K562 (cell line): ENCODE measurements at regions not wholly inside any gene's neighbourhood (a gene's known extent, or its start where the extent isn't known, plus 50 kb on each side); places are given as distances from the start of the nearest gene placed in this dataset.

ENCODE experiments used
- CHD4 ChIP-seq: fragments of 200-600 bp; sonication (generic); IDR thresholded peaks from 3 replicates; pipeline ENCODE4 v1.6.1; 2012; ENCODE audit warnings: low read depth, mild to moderate bottlenecking, mixed read lengths, low read length, inconsistent platforms; ENCODE audit not compliant: insufficient read depth, insufficient replicate concordance, poor library complexity, severe bottlenecking
- NFXL1 ChIP-seq: fragments of 450-650 bp; formaldehyde crosslinking; IDR thresholded peaks from 2 replicates; pipeline ENCODE4 v1.4.0; 2021; ENCODE audit warnings: mild to moderate bottlenecking
- POLR2A ChIP-seq: fragments of 450-650 bp; conservative IDR thresholded peaks from 2 replicates; pipeline ENCODE4 v1.6.1; 2016
- SNRNP70 ChIP-seq: fragments of 200-400 bp; formaldehyde crosslinking; optimal IDR thresholded peaks from 2 replicates; pipeline ENCODE3; 2017; ENCODE audit warnings: low read depth, low read length
- U2AF1 ChIP-seq: fragments of 200-400 bp; formaldehyde crosslinking; optimal IDR thresholded peaks from 2 replicates; pipeline ENCODE3; 2017; ENCODE audit warnings: mild to moderate bottlenecking, low read depth, low read length, moderate library complexity
- ZNF24 ChIP-seq: fragments of 450-650 bp; IDR thresholded peaks from 2 replicates; pipeline ENCODE4 v1.6.1; 2016
- ZNF274 ChIP-seq: IDR thresholded peaks from 2 replicates; pipeline ENCODE4 v1.6.1; 2011; ENCODE audit warnings: low read depth, mild to moderate bottlenecking, low read length, moderate library complexity, borderline replicate concordance

DNA sequence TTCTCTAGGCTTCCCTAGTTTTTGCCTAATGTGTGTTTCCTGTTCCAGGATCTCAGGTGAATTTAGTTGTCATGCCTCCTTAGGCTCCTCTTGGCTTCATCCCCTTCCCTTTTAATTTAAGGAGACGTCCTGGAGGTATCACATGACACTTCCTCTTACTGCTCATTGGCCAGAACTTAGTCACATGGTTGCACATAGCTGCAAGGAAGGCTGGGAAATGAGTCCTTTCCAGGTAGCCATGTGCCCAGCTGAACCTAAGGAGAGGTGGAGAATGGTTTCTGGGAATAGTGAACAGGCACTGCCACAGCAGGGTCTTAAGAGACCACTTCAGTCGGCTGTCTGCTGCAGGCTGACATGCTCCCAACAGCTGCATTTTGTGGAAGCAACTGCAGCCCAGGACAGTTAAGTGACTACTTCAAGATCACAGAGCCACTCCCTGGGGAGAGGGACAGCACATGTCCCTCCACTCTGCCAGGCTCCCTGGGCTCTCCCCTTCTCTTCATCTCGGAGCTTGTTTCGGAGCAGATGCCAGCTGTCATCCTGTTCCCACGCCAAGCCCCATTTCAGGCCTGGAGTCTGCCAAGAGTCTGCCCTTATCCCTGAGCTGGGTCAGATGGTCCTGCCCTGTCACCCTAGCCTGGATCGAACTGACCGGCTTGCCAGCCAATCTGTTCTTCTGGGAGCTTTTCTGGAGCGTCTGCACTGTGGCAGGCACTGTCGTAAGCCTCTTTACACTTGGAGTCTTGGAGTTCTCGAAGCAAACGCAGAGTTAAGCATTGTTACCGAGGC is 81.4 kb upstream of the FOXF1 start:
- TF ChIP-seq POLR2A (no peak), SNRNP70 (no peak), NFXL1 (CRISPR knock-in tag) (no peak), ZNF274 (no peak), ZNF24 (no peak), U2AF1 (no peak), CHD4 (no peak)
